Transverse colon (tissue), 4 donors: ENCODE measurements at regions not wholly inside any gene's neighbourhood (a gene's known extent, or its start where the extent isn't known, plus 50 kb on each side); places are given as distances from the start of the nearest gene placed in this dataset.

ENCODE experiments used
- DNase-seq: peaks from one replicate; pipeline ENCODE4 v3.0.0-alpha.2; 2019
- H3K27ac ChIP-seq, 4 donors: fragments of 200-600 bp; sonication (generic); 2 replicates each; pipeline ENCODE4 v1.5.1; 2016 to 2018; ENCODE audit warnings: inconsistent platforms in 4 of 4
- H3K27me3 ChIP-seq: fragments of 200-600 bp; sonication (generic); 2 replicates; pipeline ENCODE4 v1.5.1; 2017; ENCODE audit warnings: inconsistent platforms
- H3K36me3 ChIP-seq, 4 donors: fragments of 200-600 bp; sonication (generic); 2 replicates each; pipeline ENCODE4 v1.5.1; 2017 to 2019; ENCODE audit warnings: inconsistent platforms in 4 of 4
- H3K4me1 ChIP-seq, 4 donors: fragments of 200-600 bp; sonication (generic); 2 replicates each; pipeline ENCODE4 v1.5.1; 2017 to 2020; ENCODE audit warnings: inconsistent platforms in 4 of 4
- H3K4me3 ChIP-seq, 4 donors: fragments of 200-600 bp; sonication (generic); 1 replicate in 1 of 4; 2 replicates in 3 of 4; pipeline versions ENCODE4 v1.5.1 to v1.6.1; 2017 to 2019; ENCODE audit warnings: inconsistent platforms in 4 of 4
- H3K9me3 ChIP-seq, 2 donors: fragments of 200-600 bp; sonication (generic); 2 replicates each; pipeline ENCODE4 v1.5.1; 2017 to 2019; ENCODE audit warnings: inconsistent platforms in 2 of 2
- EP300 ChIP-seq: sonication (generic); formaldehyde crosslinking; IDR thresholded peaks from one replicate; pipeline ENCODE4 v1.6.1; 2017; ENCODE audit warnings: antibody characterized with exemption, low read depth
- POLR2A ChIP-seq: fragments of 450-650 bp; IDR thresholded peaks from one replicate; pipeline ENCODE4 v1.6.1; 2016; ENCODE audit warnings: antibody characterized with exemption, mild to moderate bottlenecking, moderate library complexity
- POLR2AphosphoS5 ChIP-seq, 3 donors: sonication (generic); formaldehyde crosslinking; IDR thresholded peaks; one replicate each; pipeline ENCODE4 v1.6.1; 2016; ENCODE audit warnings: antibody characterized with exemption in 3 of 3
- WGBS, 2 donors: methylation state at CpG; one replicate each; pipeline ENCODE4 v1.1.5; 2018; ENCODE audit warnings: low coverage in 1 of 2; 5-methylcytosine and 5-hydroxymethylcytosine counted together
- in situ Hi-C, 4 donors: fragments of 200-750 bp; cut with MboI; loops; one replicate each; pipeline versions ENCODE4 v1.15.0 to v1.15.1; 2017; ENCODE audit warnings: low sequenced_read_pairs in 3 of 4, low pct_ligation_motif_present in 1 of 4, low pct_unique_long_range_greater_than_20kb in 1 of 4
- intact Hi-C: fragments of 100-400 bp; cut with DNase I; formaldehyde crosslinking; loops from one replicate; pipeline ENCODE4 v1.15.1; 2023; ENCODE audit warnings: low total_unique reads
- TF ChIP-seq, protein P1 (sequence below), 5 experiments: fragments of 200-600 bp in 3 of 5; fragments of 450-650 bp in 2 of 5; sonication (generic) in 3 of 5; IDR thresholded peaks; 1 replicate in 2 of 5; 2 replicates in 3 of 5; pipeline ENCODE4 v1.5.1; 2016 to 2017; ENCODE audit warnings: antibody characterized with exemption in 5 of 5, inconsistent platforms in 3 of 5, mild to moderate bottlenecking in 2 of 5, moderate library complexity in 1 of 5

- H3K36me3 ChIP-seq, result no peaks in the 10 kb centered on the region
- 73 to 83% methylated on average over 1 of the region's 1 CpG for WGBS, 2 donors
- intact Hi-C loops, result no loop called here
Observed at GRCh38 chr12:40431169-40431568, 206.4 kb downstream of the LRRK2 start.

GRCh38 chr12:40435251-40435650 is 210.5 kb downstream of the LRRK2 start:
- Histone ChIP-seq H3K27me3 (no peaks in the 10 kb centered on the region), H3K4me3 (no peak overlapping the region), H3K36me3 (no peaks in the 10 kb centered on the region), H3K27ac (no peak overlapping the region), H3K9me3 (no peaks in the 10 kb centered on the region), H3K4me1 (no peaks in the 10 kb centered on the region)
- TF ChIP-seq POLR2A, result no peak
- TF ChIP-seq POLR2AphosphoS5 (IDR thresholded peaks at IDR 0.05), result no peak
- TF ChIP-seq, protein P1, sequence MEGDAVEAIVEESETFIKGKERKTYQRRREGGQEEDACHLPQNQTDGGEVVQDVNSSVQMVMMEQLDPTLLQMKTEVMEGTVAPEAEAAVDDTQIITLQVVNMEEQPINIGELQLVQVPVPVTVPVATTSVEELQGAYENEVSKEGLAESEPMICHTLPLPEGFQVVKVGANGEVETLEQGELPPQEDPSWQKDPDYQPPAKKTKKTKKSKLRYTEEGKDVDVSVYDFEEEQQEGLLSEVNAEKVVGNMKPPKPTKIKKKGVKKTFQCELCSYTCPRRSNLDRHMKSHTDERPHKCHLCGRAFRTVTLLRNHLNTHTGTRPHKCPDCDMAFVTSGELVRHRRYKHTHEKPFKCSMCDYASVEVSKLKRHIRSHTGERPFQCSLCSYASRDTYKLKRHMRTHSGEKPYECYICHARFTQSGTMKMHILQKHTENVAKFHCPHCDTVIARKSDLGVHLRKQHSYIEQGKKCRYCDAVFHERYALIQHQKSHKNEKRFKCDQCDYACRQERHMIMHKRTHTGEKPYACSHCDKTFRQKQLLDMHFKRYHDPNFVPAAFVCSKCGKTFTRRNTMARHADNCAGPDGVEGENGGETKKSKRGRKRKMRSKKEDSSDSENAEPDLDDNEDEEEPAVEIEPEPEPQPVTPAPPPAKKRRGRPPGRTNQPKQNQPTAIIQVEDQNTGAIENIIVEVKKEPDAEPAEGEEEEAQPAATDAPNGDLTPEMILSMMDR (IDR thresholded peaks at IDR 0.05), result no peak
- intact Hi-C loops, result no loop called here
- no peak for DNase-seq
- WGBS, 2 donors, result 48% methylated on average over 2 of the region's 2 CpGs
- in situ Hi-C loops, result no loop called here

More at GRCh38 chr12:40431169-40431568, 206.4 kb downstream of the LRRK2 start:
- Histone ChIP-seq H3K4me3 (no peak overlapping the region), H3K9me3 (no peaks in the 10 kb centered on the region), H3K27ac (no peak overlapping the region), H3K4me1 (no peaks in the 10 kb centered on the region), H3K27me3 (no peaks in the 10 kb centered on the region)
- no peak for TF ChIP-seq EP300
- TF ChIP-seq, protein P1 (IDR thresholded peaks at IDR 0.05), result no peak
- TF ChIP-seq POLR2A, result no peak
- TF ChIP-seq POLR2AphosphoS5 (IDR thresholded peaks at IDR 0.05), result no peak
- no peak for DNase-seq
- in situ Hi-C loops, result no loop called here

GRCh38 chr12:40435951-40436350 is 211.2 kb downstream of the LRRK2 start:
- WGBS, 2 donors, result 95% methylated on average over 2 of the region's 2 CpGs; no CpG with 5 or more reads in 1 of the 2 donors
- Histone ChIP-seq H3K36me3 (no peaks in the 10 kb centered on the region), H3K27me3 (no peaks in the 10 kb centered on the region), H3K4me1 (no peaks in the 10 kb centered on the region), H3K9me3 (no peaks in the 10 kb centered on the region), H3K27ac (no peak overlapping the region), H3K4me3 (no peak overlapping the region)
- TF ChIP-seq POLR2AphosphoS5 (IDR thresholded peaks at IDR 0.05) (no peak), POLR2A (no peak), EP300 (no peak)
- TF ChIP-seq, protein P1 (IDR thresholded peaks at IDR 0.05), result no peak
- in situ Hi-C loops (no loop called here), intact Hi-C loops (no loop called here)
- DNase-seq, result no peak

- TF ChIP-seq EP300, result no peak
- TF ChIP-seq POLR2AphosphoS5 (IDR thresholded peaks at IDR 0.05), result no peak
- TF ChIP-seq, protein P1 (IDR thresholded peaks at IDR 0.05), result no peak
- TF ChIP-seq POLR2A, result no peak
- H3K36me3 ChIP-seq, result no peaks in the 10 kb centered on the region
- in situ Hi-C loops, result no loop called here
- no peak overlapping the region for H3K27ac ChIP-seq
- H3K27me3 ChIP-seq, result no peaks in the 10 kb centered on the region
- intact Hi-C loops, result no loop called here
- H3K4me3 ChIP-seq, result no peak overlapping the region
- no peaks in the 10 kb centered on the region for H3K4me1 ChIP-seq
- H3K9me3 ChIP-seq, result no peaks in the 10 kb centered on the region
- WGBS, 2 donors, result 71 to 76% methylated on average over 2 to 3 of the region's 3 CpGs
- no peak for DNase-seq
Observed at GRCh38 chr12:40436564-40436963, 211.8 kb downstream of the LRRK2 start.
